ENCODE measurements at regions not wholly inside any gene's neighbourhood (a gene's known extent, or its start where the extent isn't known, plus 50 kb on each side); places are given as distances from the start of the nearest gene placed in this dataset.

DNA sequence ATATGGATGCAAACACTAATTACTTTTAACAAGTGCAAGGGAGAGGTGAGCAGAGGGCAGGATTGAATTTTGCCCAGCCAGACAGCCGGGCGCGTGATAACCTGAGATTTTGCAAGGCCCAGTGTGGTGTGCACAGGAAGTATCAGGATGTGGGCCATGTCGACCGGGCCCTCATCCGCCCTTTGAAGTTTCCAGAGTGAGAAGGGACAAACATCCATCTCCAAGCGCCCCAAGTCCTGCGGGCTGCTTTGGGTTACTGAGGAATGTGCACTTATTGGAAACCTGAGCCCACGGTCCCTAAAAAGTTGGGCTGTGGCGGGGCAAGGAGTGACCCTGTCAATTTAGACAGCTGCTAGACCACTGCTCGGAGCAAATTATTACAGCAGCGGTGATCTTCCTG is 272.2 kb upstream of the IRX2 start:
- no peak for DNase-seq (ENCODE audit: low read depth)

DNA sequence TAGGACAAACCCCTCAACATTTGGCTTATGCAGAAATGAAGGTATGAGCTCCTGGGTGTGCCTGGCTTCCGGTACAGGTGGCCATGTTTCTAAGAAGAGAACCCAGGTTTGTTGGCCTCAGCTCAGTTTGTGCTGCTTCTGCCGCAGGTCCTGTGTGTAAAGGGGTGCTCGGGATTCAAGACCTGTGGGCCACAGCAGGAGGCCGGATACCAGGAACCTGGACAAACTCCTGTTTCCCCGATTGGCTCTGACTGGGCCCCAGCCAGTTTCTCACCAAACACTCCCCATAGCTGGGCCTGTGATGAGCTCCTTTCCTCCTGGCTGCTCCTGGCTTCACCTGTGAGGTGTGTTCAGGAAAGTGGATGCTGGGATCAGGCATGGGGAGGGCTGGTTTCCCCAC is 271.2 kb upstream of the IRX2 start:
- no peak for DNase-seq (ENCODE audit: low read depth)

DNA sequence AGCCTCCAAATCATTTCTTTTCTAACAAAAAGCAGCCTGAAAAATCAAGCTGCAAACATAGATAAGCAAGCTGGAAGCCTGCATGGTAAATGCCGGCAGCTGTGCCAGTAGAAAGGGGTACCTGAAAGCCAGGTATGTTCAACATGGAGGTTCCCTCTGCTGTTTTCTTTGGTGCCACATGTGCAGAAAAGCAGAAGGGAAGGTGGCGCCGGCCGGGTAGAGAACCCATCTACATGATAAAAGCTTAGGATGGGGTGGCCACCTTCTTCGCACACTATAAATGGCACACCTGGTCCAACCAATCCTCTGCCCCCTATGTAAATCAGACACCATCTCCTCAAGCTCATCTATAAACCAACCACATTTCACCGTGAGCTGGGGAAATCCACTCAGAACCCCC is 268.9 kb upstream of the IRX2 start:
- no peak for DNase-seq (ENCODE audit: low read depth)

DNA sequence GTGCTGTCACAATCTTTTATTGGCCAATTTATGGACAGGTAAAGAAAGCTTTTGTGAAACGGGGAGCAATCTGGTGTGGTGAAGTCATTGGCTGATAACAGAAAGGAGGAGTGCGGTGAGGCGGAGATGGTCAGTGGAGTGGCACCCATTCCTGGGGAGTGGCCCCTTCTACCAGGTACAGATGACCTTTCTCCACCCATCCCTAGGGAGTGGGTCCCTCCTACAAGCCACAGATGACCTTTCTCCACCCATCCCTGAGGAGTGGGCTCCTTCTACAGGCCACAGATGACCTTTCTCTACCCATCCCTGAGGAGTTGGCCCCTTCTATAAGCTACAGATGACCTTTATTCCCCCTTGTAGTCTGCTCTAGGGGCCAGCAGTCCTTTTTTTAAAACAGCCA is 267.6 kb upstream of the IRX2 start:
- DNase-seq (ENCODE audit: low read depth), result no peak

DNA sequence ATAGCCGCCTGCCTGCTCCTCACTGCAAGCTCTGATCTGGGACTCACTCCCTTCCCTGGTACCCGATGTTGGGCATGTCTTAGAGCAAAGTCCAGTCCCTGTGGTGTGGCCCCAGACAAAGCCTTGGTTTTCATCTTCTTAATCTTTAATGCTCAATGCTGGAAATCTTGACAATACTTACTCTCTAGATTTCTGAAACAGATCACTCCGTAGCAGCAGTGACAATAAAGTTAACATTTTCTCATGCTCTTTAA is 260.2 kb upstream of the IRX2 start:
- DNase-seq (ENCODE audit: low read depth), result no peak

DNA sequence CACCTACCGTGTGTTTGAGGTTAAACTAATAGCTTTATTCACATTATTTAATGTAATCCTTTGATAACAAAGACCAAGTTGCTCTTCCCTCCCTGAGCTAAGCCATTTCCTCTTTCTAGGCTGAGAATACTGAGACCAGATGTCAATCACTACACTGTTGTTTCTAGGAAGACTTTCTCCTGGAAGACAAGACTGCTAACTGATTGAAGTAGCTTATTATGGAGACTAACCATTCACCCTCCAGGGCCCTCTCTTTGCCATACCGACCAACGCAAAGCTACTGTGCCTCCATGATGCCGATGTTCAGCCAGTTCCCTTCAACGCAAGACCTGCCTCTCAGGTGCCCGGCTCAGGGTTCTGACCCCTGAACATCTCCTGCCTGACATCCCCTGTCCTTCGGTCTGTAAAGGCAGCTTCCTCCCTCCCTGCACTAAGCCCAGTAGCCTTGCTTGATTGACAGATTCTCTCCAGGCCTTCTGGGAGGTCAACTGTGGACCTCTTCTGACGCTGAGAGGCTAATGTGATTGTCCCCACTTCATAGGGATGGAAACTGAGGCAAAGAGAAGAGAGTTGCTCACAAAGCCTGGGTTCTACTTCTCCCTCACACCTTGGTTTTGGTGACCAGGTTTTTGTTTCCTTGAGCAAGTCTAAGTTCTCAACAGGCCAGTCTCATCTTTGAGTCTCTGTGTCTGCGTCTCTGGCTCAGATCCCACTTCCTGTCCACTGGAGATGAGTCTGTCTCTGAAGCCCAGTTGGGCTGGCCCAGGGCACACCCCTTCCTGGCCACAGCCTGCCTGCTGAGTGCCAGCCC is 259.7 kb upstream of the IRX2 start:
- no peak for DNase-seq (ENCODE audit: low read depth)

DNA sequence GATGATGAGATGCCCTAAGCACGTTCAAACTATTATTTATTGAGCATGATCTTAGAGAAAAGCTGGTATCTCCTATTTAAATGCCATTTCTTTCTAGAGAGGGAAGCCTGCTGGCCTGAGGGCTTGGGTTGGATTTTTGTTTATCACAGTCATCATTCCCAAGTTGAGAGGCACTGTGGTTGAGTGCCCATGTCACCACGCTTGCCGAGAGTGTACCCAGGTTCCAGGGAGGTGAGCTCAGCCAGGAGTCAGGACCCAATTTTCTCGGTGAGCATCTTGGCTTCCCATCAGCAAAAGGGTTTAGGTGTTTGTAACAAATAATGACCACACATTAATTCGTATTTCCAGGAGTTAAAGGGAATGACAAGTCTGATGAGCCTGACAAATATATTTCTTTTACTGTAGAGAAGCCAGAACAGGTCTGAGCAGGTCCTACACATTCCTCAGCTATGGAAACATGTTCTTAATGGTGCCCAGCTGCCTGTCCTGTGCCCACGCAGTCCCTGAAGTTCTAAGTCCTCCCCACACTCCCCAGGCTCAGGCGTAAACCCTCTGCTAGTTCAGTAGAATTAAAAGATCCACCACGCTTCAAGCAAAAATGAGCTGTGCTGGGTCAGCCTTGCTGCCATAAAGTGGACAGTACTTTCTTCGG is 258.9 kb upstream of the IRX2 start:
- DNase-seq (ENCODE audit: low read depth), result no peak

DNA sequence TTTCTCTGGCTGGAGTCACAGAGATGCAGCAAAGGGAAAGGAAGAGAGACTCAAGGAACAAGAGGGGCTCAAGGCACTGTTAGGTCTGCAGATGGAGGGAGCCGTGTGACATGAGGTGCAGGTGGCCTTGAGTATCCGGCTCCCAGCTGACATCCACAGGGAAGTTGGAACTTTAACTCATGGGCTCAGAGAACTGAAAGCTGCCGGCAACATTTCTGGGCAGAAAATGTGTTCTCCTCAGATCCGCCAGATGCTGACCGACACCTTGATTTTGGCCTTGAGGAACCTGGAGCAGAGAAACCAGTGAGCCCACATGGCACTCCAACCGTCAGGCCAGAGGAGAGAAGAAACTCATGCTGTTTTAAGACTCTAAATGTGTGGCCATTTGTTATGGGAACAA is 258.1 kb upstream of the IRX2 start:
- no peak for DNase-seq (ENCODE audit: low read depth)

DNA sequence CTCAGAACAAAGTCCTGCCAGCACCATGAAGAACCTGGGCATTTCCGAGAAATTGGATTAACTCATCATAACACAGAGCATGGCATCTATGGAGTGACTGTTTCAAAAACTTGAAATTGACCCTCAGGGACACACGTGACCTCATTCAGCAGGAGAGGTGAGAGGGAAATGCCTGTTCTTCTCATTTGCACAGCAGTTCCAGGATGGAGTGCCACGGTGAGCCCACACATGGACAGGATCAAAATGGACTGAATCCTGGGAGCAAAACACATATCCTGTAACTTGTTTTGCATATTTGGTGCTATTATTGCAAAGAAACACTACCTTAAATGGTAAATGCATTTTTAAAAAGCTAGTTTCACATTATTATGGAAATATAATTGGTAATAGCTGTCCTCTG is 256.1 kb upstream of the IRX2 start:
- DNase-seq (ENCODE audit: low read depth), result no peak

DNA sequence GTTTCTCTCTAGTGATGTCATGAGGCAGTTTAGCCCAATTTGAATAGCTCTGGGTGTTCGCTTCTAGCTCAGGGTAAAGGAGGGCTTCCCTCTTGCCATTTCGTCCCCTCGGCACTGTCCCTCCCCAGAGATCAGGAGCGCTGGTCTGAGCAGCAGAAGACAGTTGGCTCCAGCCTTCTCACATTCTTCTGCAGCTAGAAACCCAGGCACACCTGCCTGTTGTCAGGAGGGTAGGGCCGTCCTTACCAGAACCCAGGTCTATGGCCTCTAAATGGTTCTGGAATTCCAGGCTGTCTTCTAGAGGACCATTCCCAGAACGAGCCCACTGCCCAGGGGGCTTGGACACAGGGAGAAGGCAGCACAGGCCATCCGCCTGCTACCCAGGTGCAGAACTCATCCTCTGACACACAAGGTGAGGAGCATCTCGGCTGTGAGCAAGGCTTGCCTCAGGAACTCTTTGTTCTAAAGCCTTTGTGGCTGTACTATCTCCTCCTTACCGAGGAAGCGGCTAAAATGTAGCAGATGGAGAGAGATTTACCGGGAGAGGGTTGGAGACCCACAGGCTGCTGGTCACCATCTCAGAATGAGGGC is 255.6 kb upstream of the IRX2 start:
- no peak for DNase-seq (ENCODE audit: low read depth)

DNA sequence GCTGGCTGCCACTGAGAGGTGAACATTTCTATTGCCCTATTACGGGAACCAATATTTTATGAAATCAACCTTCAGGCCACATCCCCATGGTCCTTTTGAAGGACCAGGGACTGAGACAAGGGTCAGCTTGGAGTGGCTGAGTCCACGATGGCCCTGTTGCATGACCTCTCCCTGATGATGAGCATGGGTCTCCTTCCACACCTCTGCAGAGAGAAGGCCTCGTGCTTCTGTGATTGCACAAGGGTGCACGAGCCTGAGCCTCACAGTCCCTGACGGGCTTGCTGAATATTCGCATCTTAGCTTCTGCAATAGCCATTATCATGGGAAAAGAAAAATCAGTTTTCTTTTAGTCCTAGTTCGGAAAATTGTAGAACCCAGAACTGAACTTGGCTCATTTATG is 255.0 kb upstream of the IRX2 start:
- DNase-seq (ENCODE audit: low read depth), result no peak

DNA sequence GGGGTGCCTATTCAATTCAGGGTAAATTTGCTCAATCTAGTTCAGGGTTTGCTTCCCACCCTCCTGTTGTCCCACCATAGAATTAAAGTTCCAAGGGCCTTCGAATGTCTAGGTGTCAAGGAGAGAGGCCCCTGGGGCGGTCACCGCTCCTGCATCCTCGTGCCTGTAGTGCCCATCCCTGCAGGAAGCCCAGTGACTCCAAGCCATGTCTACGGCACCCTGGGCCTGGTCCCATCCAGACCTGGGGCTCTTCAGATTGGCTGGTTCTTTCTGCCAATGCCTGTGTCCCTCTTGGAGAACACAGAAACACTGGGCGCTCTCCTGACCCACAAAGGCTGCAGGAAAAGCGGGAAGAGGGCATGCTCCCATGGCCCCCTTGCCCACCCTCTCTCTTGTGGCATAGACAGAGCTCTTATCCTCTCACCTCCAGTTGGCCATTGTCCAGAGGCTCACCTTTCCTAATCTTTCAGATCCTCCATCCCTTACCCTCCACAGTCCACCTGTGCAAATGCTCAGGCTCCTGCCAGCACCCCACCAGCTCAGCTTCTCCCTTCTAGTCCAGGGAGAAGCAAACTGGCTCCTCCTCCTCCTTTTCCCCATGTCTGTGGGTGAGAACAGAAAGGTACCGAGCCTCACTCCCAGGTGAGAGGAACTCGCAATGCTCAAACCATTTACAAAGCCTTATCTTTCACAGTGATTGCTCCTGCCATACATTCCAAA is 253.0 kb upstream of the IRX2 start:
- DNase-seq (ENCODE audit: low read depth), result no peak

DNA sequence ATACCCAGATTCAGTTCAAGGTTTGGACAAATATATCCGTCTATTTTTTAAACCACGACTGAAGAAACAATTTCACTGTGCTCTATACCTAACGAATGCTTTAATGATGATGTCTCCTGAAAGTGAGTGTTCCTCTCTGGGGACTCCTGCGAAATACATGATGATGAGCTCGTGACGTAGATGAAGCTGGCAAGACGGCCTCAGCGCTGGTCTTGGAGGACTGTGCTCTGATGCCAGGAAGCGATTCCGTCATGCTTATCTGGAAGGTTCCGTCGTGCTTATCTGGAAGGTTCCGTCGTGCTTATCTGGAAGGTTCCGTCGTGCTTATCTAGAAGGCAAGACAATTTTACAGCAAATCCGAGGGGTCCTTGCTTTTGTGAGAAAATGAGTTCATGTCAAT is 250.8 kb upstream of the IRX2 start:
- DNase-seq (ENCODE audit: low read depth), result no peak

DNA sequence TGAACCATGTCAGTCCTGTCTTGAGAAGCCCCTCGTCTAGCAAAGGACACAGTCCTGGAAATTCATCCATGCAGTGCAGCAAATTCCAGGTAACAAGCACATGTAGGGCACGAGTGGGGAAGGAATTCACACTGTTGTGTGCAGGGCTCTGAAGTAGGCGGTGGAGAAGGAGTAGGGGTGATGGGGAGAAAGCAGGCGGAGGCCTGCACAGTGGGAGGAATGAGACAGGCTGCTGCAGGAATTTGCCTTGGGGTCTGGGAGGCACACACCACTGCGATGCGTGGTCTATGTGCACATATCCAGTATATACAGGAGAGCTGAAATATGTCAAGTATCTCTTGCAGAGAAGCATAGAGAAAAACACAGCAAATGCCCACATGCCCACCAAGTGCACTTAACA is 249.2 kb upstream of the IRX2 start:
- no peak for DNase-seq (ENCODE audit: low read depth)

DNA sequence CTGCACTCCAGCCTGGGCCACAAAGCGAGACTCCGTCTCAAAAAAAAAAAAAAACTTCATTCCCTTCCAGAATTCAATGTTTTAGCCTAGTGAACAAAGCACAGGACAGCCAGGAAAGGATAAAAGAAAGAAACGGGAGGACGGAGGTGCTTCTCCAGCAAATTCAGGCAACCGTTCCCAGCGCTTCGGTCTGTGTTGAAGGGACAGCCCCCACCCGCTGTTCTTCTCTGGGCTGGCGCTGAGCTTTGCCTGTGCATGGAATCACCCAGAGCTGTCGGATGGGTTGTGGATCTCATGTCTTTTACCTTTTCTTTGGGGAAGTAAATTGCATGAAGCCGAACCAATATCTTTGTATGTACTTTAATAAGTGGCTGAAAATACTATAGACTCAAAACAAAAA is 248.4 kb upstream of the IRX2 start:
- no peak for DNase-seq (ENCODE audit: low read depth)

DNA sequence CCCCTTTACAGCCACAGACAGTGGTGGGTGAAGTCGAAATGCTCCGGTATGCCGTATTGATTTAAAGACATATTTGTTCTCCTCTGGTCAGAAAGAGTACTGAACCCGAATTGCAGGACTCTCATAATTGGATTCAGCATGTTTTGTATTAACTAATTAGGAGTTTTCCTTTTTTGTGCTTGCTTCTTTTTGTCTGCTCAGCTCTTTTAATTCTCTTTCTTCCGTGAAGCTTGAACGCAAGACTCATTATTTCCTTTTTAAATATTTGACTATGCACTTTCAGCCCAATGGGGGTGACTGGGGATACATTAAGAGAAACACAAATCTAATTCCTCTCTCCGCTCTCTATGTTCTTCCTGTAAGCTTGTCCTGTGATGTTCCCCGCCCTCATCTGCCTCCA is 246.6 kb upstream of the IRX2 start:
- DNase-seq (ENCODE audit: low read depth), result no peak

DNA sequence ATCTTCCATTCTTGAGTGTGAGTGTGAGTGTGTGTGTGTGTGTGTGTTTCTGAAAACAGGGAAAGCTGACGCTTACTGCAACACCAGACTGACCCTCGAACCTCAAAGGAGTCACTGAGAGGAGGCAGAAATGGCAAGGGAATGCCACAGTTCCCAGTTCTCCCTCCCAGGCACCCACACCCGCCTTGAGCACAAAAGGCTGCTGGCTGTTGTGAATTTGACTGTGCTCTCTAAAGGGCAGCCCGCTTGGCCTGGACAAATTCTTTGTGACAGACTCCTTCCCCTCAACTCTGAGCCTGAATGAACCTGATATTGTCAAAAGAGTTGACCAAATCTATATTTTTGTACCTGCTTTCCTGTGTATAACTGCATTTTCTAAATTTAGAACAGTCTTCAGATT is 245.7 kb upstream of the IRX2 start:
- DNase-seq (ENCODE audit: low read depth), result no peak

DNA sequence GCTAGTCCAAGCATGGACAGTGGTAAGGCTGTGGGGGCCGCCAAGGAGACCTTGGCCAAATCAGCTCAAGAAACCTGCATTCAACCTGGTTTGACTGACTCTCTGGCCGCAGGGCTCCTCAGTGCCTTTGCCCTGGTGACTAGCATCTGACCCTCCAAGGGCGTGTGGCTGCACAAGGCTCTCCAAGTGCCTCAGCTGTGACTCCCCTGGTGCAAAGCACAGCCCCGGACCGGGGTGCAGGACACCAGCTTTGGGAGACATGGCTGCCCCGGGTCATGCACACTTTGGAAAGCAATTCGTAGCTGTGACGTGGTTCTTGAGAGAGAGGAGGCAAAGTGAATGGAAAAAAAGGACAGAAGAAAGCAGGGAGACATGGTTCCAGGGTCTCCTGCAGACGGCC is 245.2 kb upstream of the IRX2 start:
- no peak for DNase-seq (ENCODE audit: low read depth)

DNA sequence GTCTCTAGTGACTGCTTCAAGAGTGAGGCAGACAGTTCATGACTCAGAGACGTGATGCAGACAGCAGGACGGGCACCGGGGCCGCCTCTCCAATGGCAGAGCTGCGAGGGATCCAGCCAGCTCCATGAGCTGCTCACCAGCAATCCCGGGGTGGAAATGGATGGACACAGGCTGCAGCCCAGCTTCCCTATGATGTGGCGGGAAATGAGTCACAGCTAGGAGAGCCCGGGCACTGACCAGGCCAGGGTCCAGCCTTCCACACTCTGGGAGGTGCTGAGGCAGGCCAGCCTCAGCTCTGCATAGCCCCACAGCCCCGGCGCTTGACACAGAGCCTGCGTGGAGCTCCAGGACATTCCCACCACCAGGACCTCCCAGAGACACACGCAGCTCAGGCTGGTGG is 244.8 kb upstream of the IRX2 start:
- no peak for DNase-seq (ENCODE audit: low read depth)

DNA sequence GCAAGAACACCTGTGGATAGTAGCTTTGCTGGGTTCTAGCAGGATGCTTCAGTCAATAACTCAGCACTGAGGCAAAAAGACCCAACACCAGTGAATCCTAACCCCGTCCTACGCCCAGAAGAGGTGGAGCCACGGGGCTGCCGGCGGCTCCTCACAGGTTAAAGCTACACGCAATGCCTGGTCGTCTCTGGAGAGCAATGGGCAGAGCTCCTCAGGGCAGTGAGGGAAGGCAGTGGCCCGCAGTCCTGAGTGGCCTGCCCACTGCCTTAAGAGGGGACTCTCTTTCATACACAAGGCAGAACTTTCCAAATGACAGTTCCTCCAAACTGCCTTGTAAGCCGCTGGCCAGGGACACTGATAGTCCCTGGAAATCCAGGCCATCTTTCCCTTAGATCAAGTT is 244.2 kb upstream of the IRX2 start:
- DNase-seq (ENCODE audit: low read depth), result no peak

DNA sequence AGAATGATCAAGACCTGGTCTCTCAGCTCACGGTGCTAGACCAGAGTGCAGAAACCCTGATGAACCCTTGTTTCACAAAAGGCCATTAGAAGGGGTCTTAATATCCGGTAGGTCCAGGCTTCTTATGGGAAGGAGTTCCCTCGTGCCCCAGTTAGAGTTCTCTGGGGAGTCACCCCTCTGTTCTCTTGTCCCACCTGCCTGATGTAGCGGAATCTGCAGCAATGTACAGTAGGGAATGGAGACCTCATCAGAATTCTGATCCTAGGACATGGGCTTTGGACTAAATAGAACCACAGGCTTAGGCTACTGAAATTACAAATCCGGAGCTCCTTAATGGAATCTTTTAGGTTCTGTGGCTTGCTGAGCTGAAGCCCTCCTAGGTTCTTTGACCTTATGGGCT is 243.6 kb upstream of the IRX2 start:
- no peak for DNase-seq (ENCODE audit: low read depth)

DNA sequence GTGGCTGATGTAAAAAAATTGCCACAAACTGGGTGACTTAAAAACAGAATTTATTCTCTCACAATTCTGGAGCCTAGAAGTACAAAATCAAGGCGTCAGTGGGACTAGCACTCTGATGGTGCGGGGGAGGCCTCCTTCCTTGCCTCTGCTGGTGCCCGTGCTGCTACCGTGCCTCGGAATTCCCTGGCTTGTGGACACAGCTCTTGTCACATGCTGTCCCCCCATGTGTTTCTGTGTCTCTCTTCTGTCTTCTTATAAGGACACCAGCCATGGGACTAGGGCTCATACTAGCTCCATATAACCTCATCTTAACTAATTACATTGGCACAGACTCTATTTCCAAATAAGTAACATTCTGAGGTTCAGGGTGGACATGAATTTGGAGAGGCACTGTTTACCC is 242.3 kb upstream of the IRX2 start:
- no peak for DNase-seq (ENCODE audit: low read depth)

DNA sequence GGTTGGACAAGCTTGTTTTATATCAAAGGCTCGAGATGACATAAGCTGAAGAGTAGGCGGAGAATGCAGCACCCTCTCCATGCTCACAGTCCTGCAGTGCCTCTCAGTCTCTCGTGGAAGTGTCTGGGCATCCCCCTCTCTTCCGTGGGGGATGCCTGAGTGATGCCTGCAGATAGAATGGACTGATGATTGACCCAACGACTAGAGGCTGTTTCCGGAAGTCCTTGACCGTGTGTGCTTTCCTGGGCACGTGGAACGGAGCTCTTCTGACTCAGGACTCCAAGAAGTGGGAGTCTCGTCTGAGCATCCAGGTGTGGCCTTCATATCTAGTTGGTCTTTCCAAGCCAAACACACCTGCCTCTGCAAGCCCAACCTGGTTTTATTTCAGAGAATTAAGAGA is 241.8 kb upstream of the IRX2 start:
- no peak for DNase-seq (ENCODE audit: low read depth)

Measured in renal cortical epithelial cell (primary cell).